CD14-positive monocyte (primary cell): ENCODE measurements at regions not wholly inside any gene's neighbourhood (a gene's known extent, or its start where the extent isn't known, plus 50 kb on each side); places are given as distances from the start of the nearest gene placed in this dataset.

Experiments
- DNase-seq, 3 donors: peaks; one replicate each; pipeline ENCODE4 v3.0.0-alpha.2; 2011 to 2022
- H2AFZ ChIP-seq: 2 replicates; pipeline ENCODE4 v1.6.0; 2012; ENCODE audit warnings: mild to moderate bottlenecking, low read depth, low read length, inconsistent platforms; ENCODE audit not compliant: insufficient read depth, poor library complexity, severe bottlenecking
- H3K27ac ChIP-seq, 2 donors: 1 replicate in 1 of 2; 2 replicates in 1 of 2; pipeline ENCODE4 v1.5.1; 2012 to 2013; ENCODE audit warnings: low read length in 2 of 2, control low read depth in 1 of 2, inconsistent platforms in 1 of 2, low read depth in 1 of 2, mild to moderate bottlenecking in 1 of 2
- H3K27me3 ChIP-seq, 2 donors: one replicate each; pipeline versions ENCODE4 v1.6.0 to v1.6.1; 2011 to 2013; ENCODE audit warnings: low read length in 2 of 2; ENCODE audit not compliant: control insufficient read depth in 2 of 2, insufficient read depth in 2 of 2
- H3K36me3 ChIP-seq, 2 donors: replicated peaks in 1 of 2; 1 replicate in 1 of 2; 2 replicates in 1 of 2; pipeline versions ENCODE4 v1.5.1 to v1.6.1; 2012 to 2013; ENCODE audit warnings: low read length in 2 of 2, control low read depth in 1 of 2, inconsistent platforms in 1 of 2, mild to moderate bottlenecking in 1 of 2; ENCODE audit not compliant: insufficient read depth in 2 of 2, control insufficient read depth in 1 of 2
- H3K4me1 ChIP-seq, 2 donors: 1 replicate in 1 of 2; 2 replicates in 1 of 2; pipeline versions ENCODE4 v1.5.1 to v1.6.1; 2012 to 2013; ENCODE audit warnings: low read length in 2 of 2, control low read depth in 1 of 2, inconsistent platforms in 1 of 2, mild to moderate bottlenecking in 1 of 2, moderate library complexity in 1 of 2; ENCODE audit not compliant: insufficient read depth in 2 of 2, control insufficient read depth in 1 of 2
- H3K4me2 ChIP-seq: replicated peaks from 2 replicates; pipeline ENCODE3; 2012; ENCODE audit warnings: low read length, moderate library complexity, mild to moderate bottlenecking; ENCODE audit not compliant: poor library complexity, severe bottlenecking; ENCODE audit errors: extremely low read depth
- H3K4me3 ChIP-seq, 3 experiments: fragments of 200-600 bp in 1 of 3; sonication (generic) in 1 of 3; replicated peaks in 1 of 3; 1 replicate in 2 of 3; 2 replicates in 1 of 3; pipeline ENCODE4 v1.5.1; 2011 to 2013; ENCODE audit warnings: low read length in 3 of 3, mild to moderate bottlenecking in 3 of 3, control low read depth in 2 of 3, low read depth in 2 of 3, inconsistent platforms in 1 of 3, moderate library complexity in 1 of 3
- H3K79me2 ChIP-seq: 2 replicates; pipeline ENCODE4 v1.6.0; 2012; ENCODE audit warnings: mild to moderate bottlenecking, control low read depth, inconsistent platforms, low read length, moderate library complexity; ENCODE audit not compliant: insufficient read depth
- H3K9ac ChIP-seq: 2 replicates; pipeline ENCODE4 v1.6.0; 2017; ENCODE audit warnings: low read length, mild to moderate bottlenecking; ENCODE audit not compliant: insufficient read depth, poor library complexity, severe bottlenecking
- H3K9me3 ChIP-seq, 2 donors: replicated peaks in 1 of 2; 1 replicate in 1 of 2; 2 replicates in 1 of 2; pipeline versions ENCODE4 v1.5.1 to v1.6.1; 2012 to 2013; ENCODE audit warnings: low read length in 2 of 2, control low read depth in 1 of 2; ENCODE audit not compliant: control insufficient read depth in 1 of 2, insufficient read depth in 1 of 2
- H4K20me1 ChIP-seq: 2 replicates; pipeline ENCODE4 v1.6.0; 2012; ENCODE audit warnings: mild to moderate bottlenecking, low read length, control low read depth, moderate library complexity; ENCODE audit not compliant: insufficient read depth
- H3K27ac Mint-ChIP-seq, 7 donors: one replicate each; pipeline ENCODE4 v1.8.0; 2020; ENCODE audit warnings: mild to moderate bottlenecking in 7 of 7, mixed read lengths in 7 of 7, moderate library complexity in 6 of 7, inconsistent platforms in 2 of 7
- H3K27me3 Mint-ChIP-seq, 3 donors: one replicate each; pipeline ENCODE4 v1.8.0; 2021 to 2022; ENCODE audit warnings: low read depth in 3 of 3, mild to moderate bottlenecking in 3 of 3, mixed read lengths in 3 of 3, moderate library complexity in 3 of 3, inconsistent platforms in 1 of 3
- H3K36me3 Mint-ChIP-seq, 2 donors: one replicate each; pipeline ENCODE4 v1.8.0; 2020; ENCODE audit warnings: mixed read lengths in 2 of 2, inconsistent platforms in 1 of 2, mild to moderate bottlenecking in 1 of 2
- H3K4me1 Mint-ChIP-seq: one replicate; pipeline ENCODE4 v1.8.0; 2020; ENCODE audit warnings: mild to moderate bottlenecking, mixed read lengths
- H3K4me3 Mint-ChIP-seq, 2 donors: one replicate each; pipeline ENCODE4 v1.8.0; 2020; ENCODE audit warnings: mild to moderate bottlenecking in 2 of 2, mixed read lengths in 2 of 2, moderate library complexity in 1 of 2
- H3K9me3 Mint-ChIP-seq, 7 donors: one replicate each; pipeline ENCODE4 v1.8.0; 2020 to 2022; ENCODE audit warnings: mixed read lengths in 7 of 7, mild to moderate bottlenecking in 6 of 7, moderate library complexity in 6 of 7, inconsistent platforms in 2 of 7
- WGBS: methylation state at CpG from one replicate; pipeline ENCODE4 v1.1.5; 2013; ENCODE audit warnings: missing lambda C conversion rate; ENCODE audit not compliant: insufficient coverage; 5-methylcytosine and 5-hydroxymethylcytosine counted together
- intact Hi-C, 2 donors: fragments of 100-400 bp; cut with micrococcal nuclease; formaldehyde crosslinking; loops; one replicate each; pipeline versions ENCODE4 v1.15.0 to v1.15.1; 2023
- TF ChIP-seq, protein P1 (sequence below): fragments of 200-600 bp; IDR thresholded peaks from one replicate; pipeline ENCODE4 v1.8.0; 2022; ENCODE audit warnings: antibody characterized with exemption, mild to moderate bottlenecking

DNA sequence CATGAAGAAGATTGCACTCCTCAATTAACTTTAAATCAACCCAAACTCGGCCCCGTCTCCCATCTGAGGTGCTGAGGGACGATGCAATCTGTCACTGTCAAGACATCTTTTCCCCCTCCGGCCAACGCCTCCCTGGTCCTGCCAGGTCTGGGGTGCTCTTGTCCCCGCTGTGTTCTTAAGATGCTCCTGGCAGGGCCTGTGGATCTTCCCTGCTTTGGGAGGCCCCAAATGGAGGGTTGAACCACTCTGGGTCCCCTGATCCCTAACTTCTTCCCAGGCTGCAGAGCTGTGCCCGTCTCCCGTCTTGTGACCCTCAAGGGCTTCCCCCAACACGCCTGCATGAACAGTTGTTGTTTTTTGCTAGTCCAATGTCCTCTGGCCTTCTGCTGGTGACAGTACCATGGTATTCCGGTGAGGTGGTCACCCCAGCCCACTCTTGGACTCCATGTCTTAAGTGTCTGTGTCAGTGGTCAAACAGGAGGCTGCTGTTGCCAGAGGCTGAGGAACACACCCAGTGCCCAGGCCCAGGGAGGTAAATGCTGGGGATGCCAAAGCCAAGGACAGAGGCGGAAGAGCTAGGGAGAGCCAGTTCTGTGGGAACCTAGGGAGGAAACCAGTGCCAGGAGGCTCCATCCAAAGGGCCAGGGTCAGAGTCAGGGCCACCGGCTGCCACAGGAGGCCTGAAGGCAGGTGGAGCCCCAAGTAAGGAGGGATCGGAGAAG is 70.6 kb upstream of the SHANK2 start:
- Mint-ChIP-seq H3K27me3 (peaks cover 0 to 3% (median 1%) of the 10 kb centered on the region in 3 donors), H3K4me1 (no peaks in the 10 kb centered on the region)
- WGBS, result 89% methylated on average over 13 of the region's 13 CpGs

DNA sequence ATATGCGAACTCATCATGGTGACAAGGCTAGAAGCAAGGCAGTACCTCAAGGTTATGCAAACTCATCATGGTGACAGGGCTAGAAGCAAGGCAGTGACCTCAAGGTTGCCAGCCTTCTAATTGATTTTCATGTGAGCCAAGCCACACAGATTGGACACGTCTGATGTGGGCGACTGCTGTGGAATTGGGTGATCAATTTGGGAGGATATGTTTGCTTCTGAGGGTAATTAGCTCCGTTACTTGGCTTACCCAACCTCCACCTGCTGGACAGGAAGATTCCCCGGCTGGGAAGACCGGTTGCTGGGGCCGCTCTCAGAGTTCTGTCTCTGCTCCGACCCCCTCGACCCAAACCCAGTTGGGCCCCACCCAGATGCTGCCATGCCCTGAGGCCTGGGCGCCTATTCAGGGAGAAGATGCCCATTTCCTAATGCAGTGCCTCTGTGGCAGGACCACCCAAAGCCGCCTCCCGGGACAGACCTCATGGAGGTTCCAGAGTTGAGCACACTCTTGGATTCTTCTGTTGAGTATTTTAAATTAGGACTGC is 69.9 kb upstream of the SHANK2 start:
- no peak for DNase-seq
- Mint-ChIP-seq H3K36me3 (no peaks in the 10 kb centered on the region), H3K27me3 (peaks cover 0 to 3% (median 1%) of the 10 kb centered on the region in 3 donors), H3K9me3 (peaks cover 4 to 22% (median 12%) of the 10 kb centered on the region in 7 donors), H3K27ac (peak overlapping the region in 1 of 7 donors; percentile 15), H3K4me1 (no peaks in the 10 kb centered on the region), H3K4me3 (no peak overlapping the region)
- intact Hi-C loops, result no loop called here
- Histone ChIP-seq H3K27me3 (no peaks in the 10 kb centered on the region), H4K20me1 (no peaks in the 10 kb centered on the region), H3K79me2 (no peaks in the 10 kb centered on the region), H3K4me3 (no peak overlapping the region), H3K4me1 (no peaks in the 10 kb centered on the region), H2AFZ (no peak overlapping the region), H3K36me3 (no peaks in the 10 kb centered on the region), H3K4me2 (no peak overlapping the region), H3K9ac (no peak overlapping the region), H3K27ac (no peak overlapping the region), H3K9me3 (peaks cover 0 to 26% of the 10 kb centered on the region in 2 donors)
- 93% methylated on average over 10 of the region's 12 CpGs for WGBS
- TF ChIP-seq, protein P1, sequence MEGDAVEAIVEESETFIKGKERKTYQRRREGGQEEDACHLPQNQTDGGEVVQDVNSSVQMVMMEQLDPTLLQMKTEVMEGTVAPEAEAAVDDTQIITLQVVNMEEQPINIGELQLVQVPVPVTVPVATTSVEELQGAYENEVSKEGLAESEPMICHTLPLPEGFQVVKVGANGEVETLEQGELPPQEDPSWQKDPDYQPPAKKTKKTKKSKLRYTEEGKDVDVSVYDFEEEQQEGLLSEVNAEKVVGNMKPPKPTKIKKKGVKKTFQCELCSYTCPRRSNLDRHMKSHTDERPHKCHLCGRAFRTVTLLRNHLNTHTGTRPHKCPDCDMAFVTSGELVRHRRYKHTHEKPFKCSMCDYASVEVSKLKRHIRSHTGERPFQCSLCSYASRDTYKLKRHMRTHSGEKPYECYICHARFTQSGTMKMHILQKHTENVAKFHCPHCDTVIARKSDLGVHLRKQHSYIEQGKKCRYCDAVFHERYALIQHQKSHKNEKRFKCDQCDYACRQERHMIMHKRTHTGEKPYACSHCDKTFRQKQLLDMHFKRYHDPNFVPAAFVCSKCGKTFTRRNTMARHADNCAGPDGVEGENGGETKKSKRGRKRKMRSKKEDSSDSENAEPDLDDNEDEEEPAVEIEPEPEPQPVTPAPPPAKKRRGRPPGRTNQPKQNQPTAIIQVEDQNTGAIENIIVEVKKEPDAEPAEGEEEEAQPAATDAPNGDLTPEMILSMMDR, result no peak

More for the DNA sequence above, 70.6 kb upstream of the SHANK2 start:
- H4K20me1 ChIP-seq, result no peaks in the 10 kb centered on the region
- TF ChIP-seq, protein P1, result no peak
- no peak overlapping the region for H3K9ac ChIP-seq
- H3K9me3 ChIP-seq, result peaks cover 0 to 26% of the 10 kb centered on the region in 2 donors
- H3K27me3 ChIP-seq, result no peaks in the 10 kb centered on the region
- H3K79me2 ChIP-seq, result no peaks in the 10 kb centered on the region
- H2AFZ ChIP-seq, result no peak overlapping the region
- H3K36me3 Mint-ChIP-seq, result no peaks in the 10 kb centered on the region
- no peak overlapping the region for H3K4me3 ChIP-seq
- intact Hi-C loops, result no loop called here
- DNase-seq, result no peak
- H3K9me3 Mint-ChIP-seq, result peaks cover 4 to 22% (median 8%) of the 10 kb centered on the region in 7 donors
- peak overlapping the region in 1 of 7 donors; percentile 37 for H3K27ac Mint-ChIP-seq
- no peaks in the 10 kb centered on the region for H3K4me1 ChIP-seq
- no peaks in the 10 kb centered on the region for H3K36me3 ChIP-seq
- no peak overlapping the region for H3K27ac ChIP-seq
- H3K4me2 ChIP-seq, result no peak overlapping the region
- H3K4me3 Mint-ChIP-seq, result no peak overlapping the region
